ENCODE measurements at regions not wholly inside any gene's neighbourhood (a gene's known extent, or its start where the extent isn't known, plus 50 kb on each side); places are given as distances from the start of the nearest gene placed in this dataset.

- Histone ChIP-seq H3K27ac (no peak overlapping the region), H3K4me3 (no peak overlapping the region)
Observed at GRCh38 chr4:185862340-185862739, 50.3 kb upstream of the SORBS2 start.

GRCh38 chr4:185863946-185864345, 52.0 kb upstream of the SORBS2 start:
- no peak overlapping the region for H3K27ac ChIP-seq
- no peak overlapping the region for H3K4me3 ChIP-seq

- Histone ChIP-seq H3K27ac (peak overlapping the region in 1 of 21 experiments; percentile 45), H3K4me3 (no peak overlapping the region)
Observed at GRCh38 chr4:185865901-185866328, 53.9 kb upstream of the SORBS2 start.

GRCh38 chr4:185867770-185868169, 55.8 kb upstream of the SORBS2 start:
- H3K27ac ChIP-seq, result no peak overlapping the region
- H3K4me3 ChIP-seq, result no peak overlapping the region

GRCh38 chr4:185868983-185869382, 57.0 kb upstream of the SORBS2 start:
- Histone ChIP-seq H3K4me3 (no peak overlapping the region), H3K27ac (no peak overlapping the region)

- Histone ChIP-seq H3K27ac (no peak overlapping the region), H3K4me3 (no peak overlapping the region)
Observed at GRCh38 chr4:185869427-185869826, 57.4 kb upstream of the SORBS2 start.

- Histone ChIP-seq H3K27ac (no peak overlapping the region), H3K4me3 (no peak overlapping the region)
Observed at GRCh38 chr4:185870366-185870765, 58.4 kb upstream of the SORBS2 start.

- no peak overlapping the region for H3K27ac ChIP-seq
- no peak overlapping the region for H3K4me3 ChIP-seq
Observed at GRCh38 chr4:185872747-185873380, 60.9 kb upstream of the SORBS2 start.

- H3K4me3 ChIP-seq, result no peak overlapping the region
- H3K27ac ChIP-seq, result peak overlapping the region in 1 of 21 experiments; percentile 16
Observed at GRCh38 chr4:185874516-185875230, 62.7 kb upstream of the SORBS2 start.

GRCh38 chr4:185875316-185875907, 63.4 kb upstream of the SORBS2 start:
- Histone ChIP-seq H3K27ac (peak overlapping the region in 1 of 21 experiments; percentile 16), H3K4me3 (no peak overlapping the region)

- H3K27ac ChIP-seq, result no peak overlapping the region
- no peak overlapping the region for H3K4me3 ChIP-seq
Observed at GRCh38 chr4:185878633-185879032, 66.6 kb upstream of the SORBS2 start.

GRCh38 chr4:185879666-185880312, 67.8 kb upstream of the SORBS2 start:
- Histone ChIP-seq H3K4me3 (no peak overlapping the region), H3K27ac (no peak overlapping the region)

- no peak overlapping the region for H3K27ac ChIP-seq
Observed at GRCh38 chr4:185880571-185880970, 68.6 kb upstream of the SORBS2 start.

GRCh38 chr4:185881430-185881829, 69.4 kb upstream of the SORBS2 start:
- Histone ChIP-seq H3K4me3 (no peak overlapping the region), H3K27ac (no peak overlapping the region)

More at GRCh38 chr4:185880571-185880970, 68.6 kb upstream of the SORBS2 start:
- H3K4me3 ChIP-seq, result no peak overlapping the region

- Histone ChIP-seq H3K27ac (no peak overlapping the region), H3K4me3 (no peak overlapping the region)
Observed at GRCh38 chr4:185883591-185883990, 71.6 kb upstream of the SORBS2 start.

- Histone ChIP-seq H3K4me3 (no peak overlapping the region), H3K27ac (no peak overlapping the region)
Observed at GRCh38 chr4:185885075-185885474, 73.1 kb upstream of the SORBS2 start.

- Histone ChIP-seq H3K27ac (no peak overlapping the region), H3K4me3 (no peak overlapping the region)
Observed at GRCh38 chr4:185885604-185886003, 73.6 kb upstream of the SORBS2 start.

GRCh38 chr4:185886832-185887524, 75.0 kb upstream of the SORBS2 start:
- no peak overlapping the region for H3K27ac ChIP-seq
- no peak overlapping the region for H3K4me3 ChIP-seq

- Histone ChIP-seq H3K4me3 (no peak overlapping the region), H3K27ac (no peak overlapping the region)
Observed at GRCh38 chr4:185888676-185889075, 76.7 kb upstream of the SORBS2 start.

- Histone ChIP-seq H3K4me3 (no peak overlapping the region), H3K27ac (no peak overlapping the region)
Observed at GRCh38 chr4:185889585-185889984, 77.6 kb upstream of the SORBS2 start.

Data from skin epidermis (tissue), 12 donors.